ENCODE measurements at regions not wholly inside any gene's neighbourhood (a gene's known extent, or its start where the extent isn't known, plus 50 kb on each side); places are given as distances from the start of the nearest gene placed in this dataset.

DNA sequence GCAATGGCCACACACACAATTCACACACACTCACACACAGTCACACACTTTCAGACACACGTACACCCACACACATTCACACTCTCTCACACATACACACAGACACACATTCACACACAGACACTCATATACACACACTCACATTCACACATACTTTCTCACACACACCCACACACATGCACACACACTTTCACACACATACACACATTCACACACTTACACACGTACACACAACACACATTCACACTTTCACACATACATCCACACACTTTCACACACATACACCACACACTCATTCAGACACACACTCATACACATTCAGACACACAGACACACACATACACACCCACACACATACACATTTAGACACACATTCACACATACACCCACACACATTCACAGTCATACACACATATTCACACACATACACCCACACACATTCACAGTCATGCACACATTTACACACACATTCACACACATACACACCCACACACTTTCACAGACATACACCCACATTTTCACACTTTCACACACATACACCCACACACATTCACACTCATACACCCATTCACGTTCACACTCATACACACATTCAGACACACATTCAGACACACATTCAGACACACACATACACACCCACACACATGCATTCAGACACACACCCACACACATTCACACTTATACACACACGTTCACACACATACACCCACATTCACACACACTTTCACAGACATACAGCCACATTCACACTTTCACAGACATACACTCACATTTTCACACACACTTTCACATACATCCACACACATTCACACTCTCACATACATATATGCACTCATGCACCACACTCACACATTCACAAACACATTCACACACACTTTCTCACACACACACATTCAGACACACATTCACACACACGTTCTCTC lies 52.6 kb upstream of the C14orf180 start:
- TF ChIP-seq, protein P1, sequence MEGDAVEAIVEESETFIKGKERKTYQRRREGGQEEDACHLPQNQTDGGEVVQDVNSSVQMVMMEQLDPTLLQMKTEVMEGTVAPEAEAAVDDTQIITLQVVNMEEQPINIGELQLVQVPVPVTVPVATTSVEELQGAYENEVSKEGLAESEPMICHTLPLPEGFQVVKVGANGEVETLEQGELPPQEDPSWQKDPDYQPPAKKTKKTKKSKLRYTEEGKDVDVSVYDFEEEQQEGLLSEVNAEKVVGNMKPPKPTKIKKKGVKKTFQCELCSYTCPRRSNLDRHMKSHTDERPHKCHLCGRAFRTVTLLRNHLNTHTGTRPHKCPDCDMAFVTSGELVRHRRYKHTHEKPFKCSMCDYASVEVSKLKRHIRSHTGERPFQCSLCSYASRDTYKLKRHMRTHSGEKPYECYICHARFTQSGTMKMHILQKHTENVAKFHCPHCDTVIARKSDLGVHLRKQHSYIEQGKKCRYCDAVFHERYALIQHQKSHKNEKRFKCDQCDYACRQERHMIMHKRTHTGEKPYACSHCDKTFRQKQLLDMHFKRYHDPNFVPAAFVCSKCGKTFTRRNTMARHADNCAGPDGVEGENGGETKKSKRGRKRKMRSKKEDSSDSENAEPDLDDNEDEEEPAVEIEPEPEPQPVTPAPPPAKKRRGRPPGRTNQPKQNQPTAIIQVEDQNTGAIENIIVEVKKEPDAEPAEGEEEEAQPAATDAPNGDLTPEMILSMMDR (IDR thresholded peaks at IDR 0.05 in 4 of 5, conservative IDR thresholded peaks at IDR 0.05 in 1 of 5), result no peak
- no peak for TF ChIP-seq POLR2A (IDR thresholded peaks at IDR 0.05)
